ENCODE measurements at regions not wholly inside any gene's neighbourhood (a gene's known extent, or its start where the extent isn't known, plus 50 kb on each side); places are given as distances from the start of the nearest gene placed in this dataset.
"Not testable (repeated sequence)": the region's sequence is repeated elsewhere in the genome, so short reads cannot be mapped to it uniquely, and the experiment has no call there.

- TF ChIP-seq MAX (IDR thresholded peaks at IDR 0.05; ENCODE audit: insufficient read depth, insufficient read length); CTCF (IDR thresholded peaks at IDR 0.05; ENCODE audit: extremely low read depth in 1 of 2, insufficient read depth in 1 of 2, low read depth in 1 of 2, low read length in 2 of 2); GATA2 (IDR thresholded peaks at IDR 0.05; ENCODE audit: insufficient read depth, insufficient read length, low read depth, low read length); JUN (IDR thresholded peaks at IDR 0.05; ENCODE audit: borderline replicate concordance, insufficient read depth, insufficient read length, low read depth); FOS (IDR thresholded peaks at IDR 0.05; ENCODE audit: borderline replicate concordance, insufficient read depth, low read length); POLR2A (IDR thresholded peaks at IDR 0.05; ENCODE audit: low read depth, low read length); POLR2AphosphoS5 (IDR thresholded peaks at IDR 0.05; ENCODE audit: insufficient read depth, low read depth, low read length); EZH2 (IDR thresholded peaks at IDR 0.05; ENCODE audit: borderline replicate concordance, low read depth, low read length, severe bottlenecking): not testable (repeated sequence)
Measured at GRCh38 chr9:110005521-110005920, 202.4 kb downstream of the C9orf152 start.

Data from endothelial cell of umbilical vein (primary cell).